ENCODE measurements at regions not wholly inside any gene's neighbourhood (a gene's known extent, or its start where the extent isn't known, plus 50 kb on each side); places are given as distances from the start of the nearest gene placed in this dataset.

DNA sequence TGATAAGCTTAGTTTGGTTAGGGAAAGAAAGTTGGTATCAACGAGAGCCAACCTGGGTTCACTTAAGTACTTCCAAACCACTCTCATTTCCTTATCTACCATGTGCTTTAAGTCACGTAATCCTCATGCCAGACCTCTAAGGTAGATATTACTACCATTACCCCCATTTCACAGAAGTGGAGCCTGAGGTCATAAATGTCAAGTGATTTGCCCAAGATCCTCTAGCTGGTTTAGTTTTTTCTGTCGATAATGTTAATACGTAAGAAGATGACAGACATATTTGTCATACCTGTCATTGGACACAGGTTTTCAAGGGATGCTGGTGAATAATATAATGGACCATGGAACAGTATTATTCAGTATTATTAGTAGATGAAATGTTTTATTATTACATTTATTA, 197.4 kb upstream of the MKLN1 start:
- DNase-seq (no peak), ATAC-seq (no peak)
- Mint-ChIP-seq H3K27ac (no peak overlapping the region), H3K4me3 (no peak overlapping the region), H3K27me3 (ENCODE audit: low read depth) (peaks cover 3% of the 10 kb centered on the region), H3K9me3 (ENCODE audit: insufficient read depth) (no peaks in the 10 kb centered on the region), H3K4me1 (ENCODE audit: low read depth) (no peaks in the 10 kb centered on the region), H3K36me3 (ENCODE audit: low read depth) (no peaks in the 10 kb centered on the region)
- POLR2A ChIA-PET = interaction anchor here (0.6 kb wide), 1 partner anchor 53 kb away, joined by 4 read pairs; no protein-coding TSS in a partner anchor
- CTCF ChIA-PET = interaction anchor here (0.7 to 2.1 kb wide), 2 partner anchors 172 to 235 kb away, joined by 3 to 4 read pairs; no protein-coding TSS in a partner anchor

GRCh38 chr7:131131012-131131745, 196.5 kb upstream of the MKLN1 start:
- peaks cover 3% of the 10 kb centered on the region for H3K27me3 Mint-ChIP-seq (ENCODE audit: low read depth)
- no peaks in the 10 kb centered on the region for H3K9me3 Mint-ChIP-seq (ENCODE audit: insufficient read depth)
- ChIA-PET CTCF (interaction anchor here (2.1 kb wide), 1 partner anchor 236 kb away, joined by 4 read pairs; no protein-coding TSS in a partner anchor), POLR2A (no interaction called here)
- DNase-seq = no peak
- no peaks in the 10 kb centered on the region for H3K36me3 Mint-ChIP-seq (ENCODE audit: low read depth)
- no peaks in the 10 kb centered on the region for H3K4me1 Mint-ChIP-seq (ENCODE audit: low read depth)
- H3K27ac Mint-ChIP-seq = no peak overlapping the region
- H3K4me3 Mint-ChIP-seq = no peak overlapping the region
- no peak for ATAC-seq

DNA sequence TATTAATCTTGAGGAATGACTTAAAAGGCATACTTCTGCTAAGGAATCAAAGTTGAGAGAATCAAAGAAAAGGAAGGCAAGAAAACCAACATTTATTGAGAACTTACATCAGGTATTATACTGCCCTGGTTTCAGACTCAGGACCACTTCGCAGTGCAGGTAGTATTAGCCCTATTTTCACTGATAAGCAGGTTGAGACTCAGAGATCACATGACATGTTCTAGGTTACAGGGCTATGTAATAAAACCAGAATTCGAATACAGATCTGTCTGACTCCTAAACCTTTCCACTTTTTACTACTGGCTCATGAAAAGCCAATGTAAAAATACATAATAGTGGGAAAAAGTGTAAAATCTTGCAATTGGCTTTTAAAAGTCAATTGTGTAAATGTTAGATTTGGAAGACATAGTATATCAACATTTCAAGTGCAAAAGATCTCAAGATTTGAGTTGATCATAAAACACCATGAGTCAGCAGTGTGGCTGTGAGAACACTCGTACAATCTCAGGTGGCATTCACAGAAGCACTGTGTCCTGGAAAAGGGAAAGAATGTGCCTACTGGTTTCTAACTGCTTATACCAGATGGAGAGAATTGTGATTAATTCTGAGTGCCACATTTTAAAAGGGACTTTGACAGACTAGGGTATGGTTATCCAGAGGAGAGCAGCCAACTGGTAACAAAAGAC, 195.8 kb upstream of the MKLN1 start:
- DNase-seq (no peak), ATAC-seq (no peak)
- Mint-ChIP-seq H3K27ac (no peak overlapping the region), H3K4me1 (ENCODE audit: low read depth) (peaks cover 6% of the 10 kb centered on the region), H3K9me3 (ENCODE audit: insufficient read depth) (no peaks in the 10 kb centered on the region), H3K27me3 (ENCODE audit: low read depth) (peaks cover 3% of the 10 kb centered on the region), H3K36me3 (ENCODE audit: low read depth) (no peaks in the 10 kb centered on the region), H3K4me3 (no peak overlapping the region)
- ChIA-PET POLR2A (no interaction called here), CTCF (interaction anchor here (2.1 kb wide), 1 partner anchor 236 kb away, joined by 4 read pairs; no protein-coding TSS in a partner anchor)

DNA sequence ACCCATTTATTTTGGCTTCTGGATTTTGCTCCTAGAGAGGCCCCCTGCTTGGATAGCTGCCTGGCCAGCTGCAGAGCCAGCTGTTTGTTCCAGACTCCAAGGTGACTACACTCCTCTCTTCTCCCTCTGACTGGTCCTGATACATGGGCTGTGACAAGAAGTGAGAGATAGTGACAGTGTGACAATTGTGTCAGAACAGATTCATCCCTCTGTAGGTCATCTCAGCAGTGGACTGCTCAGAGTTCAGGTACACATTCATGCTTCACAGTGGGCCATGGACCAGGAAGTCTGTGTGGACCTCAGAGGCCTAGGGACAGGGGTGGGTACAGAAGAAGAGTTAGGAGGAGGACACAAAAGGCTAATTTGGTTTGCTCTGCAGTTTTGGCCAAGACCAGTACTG, 188.2 kb upstream of the MKLN1 start:
- ATAC-seq (no peak), DNase-seq (no peak)
- no peak overlapping the region for H3K4me3 Mint-ChIP-seq
- H3K4me1 Mint-ChIP-seq (ENCODE audit: low read depth) = peaks cover 10% of the 10 kb centered on the region
- no peaks in the 10 kb centered on the region for H3K27me3 Mint-ChIP-seq (ENCODE audit: low read depth)
- CTCF ChIA-PET = no interaction called here
- POLR2A ChIA-PET = no interaction called here
- no peaks in the 10 kb centered on the region for H3K36me3 Mint-ChIP-seq (ENCODE audit: low read depth)
- no peaks in the 10 kb centered on the region for H3K9me3 Mint-ChIP-seq (ENCODE audit: insufficient read depth)
- H3K27ac Mint-ChIP-seq = no peak overlapping the region

DNA sequence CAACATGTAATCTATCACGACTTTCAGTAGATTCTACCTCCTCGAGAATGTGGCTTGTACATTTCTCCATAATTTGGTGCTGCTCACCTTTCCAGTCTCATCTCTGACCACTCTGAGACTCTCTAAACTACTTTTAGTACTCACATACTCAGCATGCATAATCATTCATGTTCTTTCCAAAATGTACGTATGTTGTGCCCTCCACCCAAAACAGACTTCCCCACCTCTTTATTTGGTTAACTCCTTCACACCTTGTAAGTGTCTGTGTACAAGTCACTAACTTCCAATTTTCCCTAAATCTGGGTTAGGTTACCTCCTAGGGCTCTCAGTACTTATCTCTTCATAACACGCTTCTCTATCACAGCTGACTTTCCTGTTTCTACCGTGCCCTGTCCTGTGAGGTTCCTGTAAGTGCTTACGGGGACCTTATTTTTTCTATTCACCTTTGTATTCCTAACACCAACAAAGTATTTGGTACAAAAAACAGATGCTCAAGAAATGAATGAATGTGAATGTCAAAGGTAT, 186.2 kb upstream of the MKLN1 start:
- POLR2A ChIA-PET = no interaction called here
- no peak overlapping the region for H3K4me3 Mint-ChIP-seq
- CTCF ChIA-PET = no interaction called here

GRCh38 chr7:131143869-131144268, 183.8 kb upstream of the MKLN1 start:
- H3K4me3 Mint-ChIP-seq = no peak overlapping the region
- ChIA-PET POLR2A (no interaction called here), CTCF (no interaction called here)
- peaks cover 2% of the 10 kb centered on the region for H3K4me1 Mint-ChIP-seq (ENCODE audit: low read depth)
- no peak overlapping the region for H3K27ac Mint-ChIP-seq
- DNase-seq (no peak), ATAC-seq (no peak)
- H3K9me3 Mint-ChIP-seq (ENCODE audit: insufficient read depth) = no peaks in the 10 kb centered on the region
- no peaks in the 10 kb centered on the region for H3K36me3 Mint-ChIP-seq (ENCODE audit: low read depth)
- no peaks in the 10 kb centered on the region for H3K27me3 Mint-ChIP-seq (ENCODE audit: low read depth)

More for the DNA sequence above, 186.2 kb upstream of the MKLN1 start:
- ATAC-seq (no peak), DNase-seq (no peak)
- H3K27ac Mint-ChIP-seq = no peak overlapping the region
- no peaks in the 10 kb centered on the region for H3K27me3 Mint-ChIP-seq (ENCODE audit: low read depth)
- H3K36me3 Mint-ChIP-seq (ENCODE audit: low read depth) = no peaks in the 10 kb centered on the region
- H3K4me1 Mint-ChIP-seq (ENCODE audit: low read depth) = peaks cover 8% of the 10 kb centered on the region
- H3K9me3 Mint-ChIP-seq (ENCODE audit: insufficient read depth) = no peaks in the 10 kb centered on the region

GRCh38 chr7:131145026-131145425, 182.7 kb upstream of the MKLN1 start:
- no peak overlapping the region for H3K4me3 Mint-ChIP-seq
- H3K27me3 Mint-ChIP-seq (ENCODE audit: low read depth) = peaks cover 3% of the 10 kb centered on the region
- H3K4me1 Mint-ChIP-seq (ENCODE audit: low read depth) = peaks cover 2% of the 10 kb centered on the region
- no peaks in the 10 kb centered on the region for H3K9me3 Mint-ChIP-seq (ENCODE audit: insufficient read depth)
- ATAC-seq (no peak), DNase-seq (no peak)
- H3K27ac Mint-ChIP-seq = no peak overlapping the region
- POLR2A ChIA-PET = no interaction called here
- H3K36me3 Mint-ChIP-seq (ENCODE audit: low read depth) = no peaks in the 10 kb centered on the region
- CTCF ChIA-PET = no interaction called here

- CTCF ChIA-PET = no interaction called here
- Mint-ChIP-seq H3K36me3 (ENCODE audit: low read depth) (no peaks in the 10 kb centered on the region), H3K4me1 (ENCODE audit: low read depth) (peaks cover 2% of the 10 kb centered on the region)
Observed at GRCh38 chr7:131145770-131146169, 181.9 kb upstream of the MKLN1 start.

DNA sequence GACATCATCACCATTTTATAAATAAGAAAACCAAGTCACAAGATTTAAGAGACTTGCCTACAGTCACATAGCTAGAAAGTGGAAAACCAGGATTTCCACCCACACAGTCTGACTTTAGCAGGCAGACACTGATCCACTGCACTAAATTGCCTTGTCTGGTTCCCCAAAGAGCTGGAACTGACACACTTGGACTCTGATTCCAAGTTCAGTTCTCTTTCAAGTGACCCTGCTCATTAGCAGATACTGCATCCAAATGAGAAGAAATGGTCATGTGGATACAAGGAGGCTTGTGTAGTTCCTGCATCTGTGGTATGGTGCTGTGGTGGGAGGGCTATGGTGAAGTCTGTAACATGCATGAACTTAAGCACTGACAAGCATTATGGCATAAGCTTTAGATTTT, 180.1 kb upstream of the MKLN1 start:
- Mint-ChIP-seq H3K36me3 (ENCODE audit: low read depth) (no peaks in the 10 kb centered on the region), H3K27me3 (ENCODE audit: low read depth) (peaks cover 10% of the 10 kb centered on the region), H3K4me3 (no peak overlapping the region), H3K4me1 (ENCODE audit: low read depth) (peaks cover 2% of the 10 kb centered on the region), H3K9me3 (ENCODE audit: insufficient read depth) (no peaks in the 10 kb centered on the region), H3K27ac (no peak overlapping the region)
- ATAC-seq = no peak
- POLR2A ChIA-PET = interaction anchor here (1.1 kb wide), 1 partner anchor 156 kb away, joined by 3 read pairs; no protein-coding TSS in a partner anchor
- CTCF ChIA-PET = interaction anchor here (0.9 to 1.0 kb wide), 2 partner anchors 78 to 152 kb away, joined by 3 to 4 read pairs; no protein-coding TSS in a partner anchor
- DNase-seq = no peak

More at GRCh38 chr7:131145770-131146169, 181.9 kb upstream of the MKLN1 start:
- no peak overlapping the region for H3K27ac Mint-ChIP-seq
- H3K4me3 Mint-ChIP-seq = no peak overlapping the region
- no peak for DNase-seq
- POLR2A ChIA-PET = no interaction called here
- no peak for ATAC-seq
- H3K27me3 Mint-ChIP-seq (ENCODE audit: low read depth) = peaks cover 3% of the 10 kb centered on the region
- H3K9me3 Mint-ChIP-seq (ENCODE audit: insufficient read depth) = no peaks in the 10 kb centered on the region

- ChIA-PET CTCF (interaction anchor here (0.9 to 1.0 kb wide), 2 partner anchors 79 to 151 kb away, joined by 3 to 4 read pairs; no protein-coding TSS in a partner anchor), POLR2A (interaction anchor here (1.1 kb wide), 1 partner anchor 155 kb away, joined by 3 read pairs; no protein-coding TSS in a partner anchor)
- no peak for ATAC-seq
- Mint-ChIP-seq H3K36me3 (ENCODE audit: low read depth) (no peaks in the 10 kb centered on the region), H3K4me3 (no peak overlapping the region), H3K9me3 (ENCODE audit: insufficient read depth) (no peaks in the 10 kb centered on the region), H3K4me1 (ENCODE audit: low read depth) (peaks cover 2% of the 10 kb centered on the region), H3K27ac (no peak overlapping the region), H3K27me3 (ENCODE audit: low read depth) (peaks cover 10% of the 10 kb centered on the region)
- DNase-seq = no peak
Observed at GRCh38 chr7:131148258-131148657, 179.4 kb upstream of the MKLN1 start.

DNA sequence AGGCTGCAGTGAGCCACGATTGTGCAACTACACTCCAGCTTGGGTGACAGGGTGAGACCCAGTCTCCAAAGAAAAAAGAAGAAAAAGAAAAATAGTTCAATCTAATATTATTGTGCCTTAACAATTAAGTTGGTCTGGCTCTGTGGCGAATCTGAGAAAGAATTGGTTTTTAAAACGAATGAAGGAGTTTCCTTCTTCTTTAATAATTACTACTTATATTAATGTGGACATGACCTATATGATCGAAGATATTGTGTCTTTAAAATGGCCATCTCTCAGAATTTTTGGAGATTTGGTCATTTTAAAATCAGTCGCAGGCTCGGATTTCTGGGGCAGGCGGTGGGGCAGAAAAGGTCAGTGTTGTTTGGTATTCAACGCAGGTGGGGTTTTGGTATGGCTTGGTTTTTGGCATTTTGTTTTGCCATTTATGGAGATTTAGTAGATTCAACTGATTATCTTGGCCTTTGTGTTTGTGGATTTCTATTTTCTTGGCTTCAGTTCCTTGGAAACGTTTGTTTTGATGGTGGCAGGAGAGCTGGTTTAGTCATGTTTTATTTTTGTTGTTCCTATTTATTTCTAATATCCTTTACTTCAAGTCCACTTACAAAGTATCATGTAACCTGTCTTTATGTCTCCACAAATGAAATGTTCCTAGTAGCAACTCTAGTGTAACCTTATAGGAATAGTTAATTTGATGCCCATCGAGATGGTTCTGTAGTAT, 178.8 kb upstream of the MKLN1 start:
- H3K9me3 Mint-ChIP-seq (ENCODE audit: insufficient read depth) = no peaks in the 10 kb centered on the region
- no peak overlapping the region for H3K4me3 Mint-ChIP-seq
- ChIA-PET CTCF (interaction anchor here (0.7 kb wide), 1 partner anchor 326 kb away, joined by 3 read pairs; no protein-coding TSS in a partner anchor), POLR2A (no interaction called here)
- H3K4me1 Mint-ChIP-seq (ENCODE audit: low read depth) = peaks cover 2% of the 10 kb centered on the region
- ATAC-seq = no peak
- no peak for DNase-seq
- no peaks in the 10 kb centered on the region for H3K36me3 Mint-ChIP-seq (ENCODE audit: low read depth)
- peaks cover 10% of the 10 kb centered on the region for H3K27me3 Mint-ChIP-seq (ENCODE audit: low read depth)
- no peak overlapping the region for H3K27ac Mint-ChIP-seq

All from activated CD8-positive, alpha-beta T cell treated with anti-CD3 and anti-CD28 coated beads, Interleukin-2, amount 10 ng/mL, durations not matched to agents 7 days and 5 days (primary cell).